Endothelial cell of hepatic sinusoid (primary cell): ENCODE measurements at regions not wholly inside any gene's neighbourhood (a gene's known extent, or its start where the extent isn't known, plus 50 kb on each side); places are given as distances from the start of the nearest gene placed in this dataset.
"Not testable (repeated sequence)": the region's sequence is repeated elsewhere in the genome, so short reads cannot be mapped to it uniquely, and the experiment has no call there.

Experiments
- in situ Hi-C: cut with HindIII; loops from 2 replicates; pipeline ENCODE4 v1.10.0; 2017; ENCODE audit warnings: low sequenced_read_pairs

- in situ Hi-C loops = no loop called here
Measured at GRCh38 chr4:181821039-181822004, 421.9 kb upstream of the TENM3 start.

- in situ Hi-C loops = no loop called here
Measured at GRCh38 chr4:181822005-181822375, 421.2 kb upstream of the TENM3 start.

GRCh38 chr4:181823183-181823582 lies 420.0 kb upstream of the TENM3 start:
- in situ Hi-C loops = no loop called here

- in situ Hi-C loops = no loop called here
Measured at GRCh38 chr4:181823645-181824044, 419.6 kb upstream of the TENM3 start.

GRCh38 chr4:181825564-181825963 lies 417.6 kb upstream of the TENM3 start:
- in situ Hi-C loops = no loop called here

- in situ Hi-C loops = no loop called here
Measured at GRCh38 chr4:181827246-181827645, 416.0 kb upstream of the TENM3 start.

- in situ Hi-C loops = no loop called here
Measured at GRCh38 chr4:181830404-181831035, 412.7 kb upstream of the TENM3 start.

- in situ Hi-C loops = no loop called here
Measured at GRCh38 chr4:181834071-181834470, 409.1 kb upstream of the TENM3 start.

- in situ Hi-C loops = no loop called here
Measured at GRCh38 chr4:181835348-181835747, 407.9 kb upstream of the TENM3 start.

GRCh38 chr4:181838253-181838652 lies 404.9 kb upstream of the TENM3 start:
- in situ Hi-C loops = no loop called here

- in situ Hi-C loops = not testable (repeated sequence)
Measured at GRCh38 chr4:181843797-181844196, 399.4 kb upstream of the TENM3 start.

- in situ Hi-C loops = loop anchor here (5.0 kb wide), 2 partner anchors 57 to 73 kb away; no protein-coding TSS in a partner anchor
Measured at GRCh38 chr4:181845617-181846016, 397.6 kb upstream of the TENM3 start.

GRCh38 chr4:181846934-181847333 lies 396.3 kb upstream of the TENM3 start:
- in situ Hi-C loops = loop anchor here (5.0 kb wide), 2 partner anchors 55 to 75 kb away; no protein-coding TSS in a partner anchor

- in situ Hi-C loops = loop anchor here (5.0 kb wide), 2 partner anchors 54 to 76 kb away; no protein-coding TSS in a partner anchor
Measured at GRCh38 chr4:181848357-181848756, 394.8 kb upstream of the TENM3 start.

- in situ Hi-C loops = loop anchor here (5.0 kb wide), 2 partner anchors 53 to 77 kb away; no protein-coding TSS in a partner anchor
Measured at GRCh38 chr4:181849472-181849871, 393.7 kb upstream of the TENM3 start.

GRCh38 chr4:181853881-181854511 lies 389.2 kb upstream of the TENM3 start:
- in situ Hi-C loops = no loop called here

GRCh38 chr4:181855307-181855706 lies 387.9 kb upstream of the TENM3 start:
- in situ Hi-C loops = no loop called here

GRCh38 chr4:181857471-181857870 lies 385.7 kb upstream of the TENM3 start:
- in situ Hi-C loops = not testable (repeated sequence)

GRCh38 chr4:181858741-181859140 lies 384.5 kb upstream of the TENM3 start:
- in situ Hi-C loops = no loop called here

GRCh38 chr4:181859439-181859838 lies 383.8 kb upstream of the TENM3 start:
- in situ Hi-C loops = no loop called here

- in situ Hi-C loops = no loop called here
Measured at GRCh38 chr4:181860157-181860556, 383.0 kb upstream of the TENM3 start.
